ENCODE measurements at regions not wholly inside any gene's neighbourhood (a gene's known extent, or its start where the extent isn't known, plus 50 kb on each side); places are given as distances from the start of the nearest gene placed in this dataset.

GRCh38 chr1:172812118-172812517 is 153.2 kb downstream of the FASLG start:
- TF ChIP-seq REST (IDR thresholded peaks at IDR 0.05; ENCODE audit: insufficient read depth in 1 of 2, low read depth in 2 of 2, low read length in 2 of 2) (no peak), TAF1 (IDR thresholded peaks at IDR 0.05; ENCODE audit: borderline replicate concordance, insufficient read depth, low read length) (no peak), POLR2AphosphoS5 (IDR thresholded peaks at IDR 0.05; ENCODE audit: low read depth, low read length) (no peak), SIN3A (IDR thresholded peaks at IDR 0.05; ENCODE audit: borderline replicate concordance, insufficient read depth, low read length) (no peak), FOXP2 (optimal IDR thresholded peaks at IDR 0.05; ENCODE audit: borderline replicate concordance, extremely low read depth, extremely low read length, insufficient read depth) (no peak)
